Body of pancreas (tissue), 4 donors: ENCODE measurements at regions not wholly inside any gene's neighbourhood (a gene's known extent, or its start where the extent isn't known, plus 50 kb on each side); places are given as distances from the start of the nearest gene placed in this dataset.

Source experiments
- ATAC-seq: fragments of 150-250 bp; one replicate; pipeline ENCODE4 v1.9.1; 2016
- DNase-seq, 4 donors: peaks; one replicate each; pipeline ENCODE4 v3.0.0-alpha.2; 2019
- H3K27ac ChIP-seq, 4 donors: fragments of 200-600 bp; sonication (generic); 1 replicate in 3 of 4; 2 replicates in 1 of 4; pipeline versions ENCODE4 v1.5.1 to v1.6.1; 2016 to 2019; ENCODE audit warnings: mild to moderate bottlenecking in 1 of 4, mixed read lengths in 1 of 4, moderate library complexity in 1 of 4
- H3K27me3 ChIP-seq, 2 donors: fragments of 200-600 bp; sonication (generic); one replicate each; pipeline ENCODE4 v1.6.0; 2016; ENCODE audit warnings: mild to moderate bottlenecking in 1 of 2
- H3K36me3 ChIP-seq, 2 donors: fragments of 200-600 bp; sonication (generic); replicated peaks in 1 of 2; 2 replicates each; pipeline ENCODE4 v1.5.1; 2016; ENCODE audit warnings: low read depth in 2 of 2; ENCODE audit not compliant: insufficient read depth in 1 of 2
- H3K4me1 ChIP-seq: fragments of 200-600 bp; sonication (generic); one replicate; pipeline ENCODE4 v1.6.0; 2016
- H3K4me3 ChIP-seq, 2 donors: fragments of 200-600 bp; sonication (generic); 1 replicate in 1 of 2; 2 replicates in 1 of 2; pipeline ENCODE4 v1.5.1; 2016 to 2019
- H3K9me3 ChIP-seq, 3 donors: fragments of 200-600 bp; sonication (generic); 1 replicate in 2 of 3; 2 replicates in 1 of 3; pipeline ENCODE4 v1.5.1; 2016
- POLR2A ChIP-seq, 3 donors: fragments of 450-650 bp; IDR thresholded peaks; one replicate each; pipeline ENCODE4 v1.6.1; 2016; ENCODE audit warnings: antibody characterized with exemption in 3 of 3, mild to moderate bottlenecking in 2 of 3
- WGBS, 2 donors: methylation state at CpG; one replicate each; pipeline ENCODE4 v1.1.5; 2017; 5-methylcytosine and 5-hydroxymethylcytosine counted together
- intact Hi-C: fragments of 100-400 bp; cut with DNase I; formaldehyde crosslinking; loops from one replicate; pipeline ENCODE4 v1.15.1; 2023
- TF ChIP-seq, protein P1 (sequence below), 7 experiments: fragments of 450-650 bp in 4 of 7; fragments of 200-600 bp in 3 of 7; sonication (generic) in 3 of 7; IDR thresholded peaks; one replicate each; pipeline ENCODE4 v1.5.1; 2016 to 2019; ENCODE audit warnings: antibody characterized with exemption in 7 of 7

DNA sequence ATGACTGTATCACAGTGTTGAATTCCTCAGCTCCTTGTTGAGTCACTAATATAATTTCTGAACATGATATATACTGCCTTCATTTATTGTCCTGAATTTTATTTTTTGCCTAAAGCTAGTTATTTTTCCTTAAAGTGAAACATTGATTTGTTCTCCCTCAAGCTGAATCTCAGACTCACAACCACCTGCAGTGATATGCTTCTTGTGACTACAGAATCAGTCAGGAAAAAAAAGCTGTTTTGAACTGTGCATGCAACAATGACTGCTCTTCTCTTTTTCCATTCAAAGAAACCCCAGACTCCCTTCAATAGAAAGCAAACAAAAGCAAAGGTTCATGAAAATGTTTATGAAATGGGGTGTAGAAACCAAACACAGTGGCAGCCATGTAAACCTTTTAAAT, 470.2 kb upstream of the CHD1 start:
- TF ChIP-seq, protein P1, sequence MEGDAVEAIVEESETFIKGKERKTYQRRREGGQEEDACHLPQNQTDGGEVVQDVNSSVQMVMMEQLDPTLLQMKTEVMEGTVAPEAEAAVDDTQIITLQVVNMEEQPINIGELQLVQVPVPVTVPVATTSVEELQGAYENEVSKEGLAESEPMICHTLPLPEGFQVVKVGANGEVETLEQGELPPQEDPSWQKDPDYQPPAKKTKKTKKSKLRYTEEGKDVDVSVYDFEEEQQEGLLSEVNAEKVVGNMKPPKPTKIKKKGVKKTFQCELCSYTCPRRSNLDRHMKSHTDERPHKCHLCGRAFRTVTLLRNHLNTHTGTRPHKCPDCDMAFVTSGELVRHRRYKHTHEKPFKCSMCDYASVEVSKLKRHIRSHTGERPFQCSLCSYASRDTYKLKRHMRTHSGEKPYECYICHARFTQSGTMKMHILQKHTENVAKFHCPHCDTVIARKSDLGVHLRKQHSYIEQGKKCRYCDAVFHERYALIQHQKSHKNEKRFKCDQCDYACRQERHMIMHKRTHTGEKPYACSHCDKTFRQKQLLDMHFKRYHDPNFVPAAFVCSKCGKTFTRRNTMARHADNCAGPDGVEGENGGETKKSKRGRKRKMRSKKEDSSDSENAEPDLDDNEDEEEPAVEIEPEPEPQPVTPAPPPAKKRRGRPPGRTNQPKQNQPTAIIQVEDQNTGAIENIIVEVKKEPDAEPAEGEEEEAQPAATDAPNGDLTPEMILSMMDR (IDR thresholded peaks at IDR 0.05): no peak
- no peak for TF ChIP-seq POLR2A (IDR thresholded peaks at IDR 0.05)
- no peak overlapping the region for H3K27ac ChIP-seq
- ATAC-seq (no peak), DNase-seq (no peak)
- no peak overlapping the region for H3K4me3 ChIP-seq
- no peaks in the 10 kb centered on the region for H3K4me1 ChIP-seq
- no peaks in the 10 kb centered on the region for H3K9me3 ChIP-seq
- intact Hi-C loops: no loop called here
- no peaks in the 10 kb centered on the region for H3K36me3 ChIP-seq
- H3K27me3 ChIP-seq: no peaks in the 10 kb centered on the region

DNA sequence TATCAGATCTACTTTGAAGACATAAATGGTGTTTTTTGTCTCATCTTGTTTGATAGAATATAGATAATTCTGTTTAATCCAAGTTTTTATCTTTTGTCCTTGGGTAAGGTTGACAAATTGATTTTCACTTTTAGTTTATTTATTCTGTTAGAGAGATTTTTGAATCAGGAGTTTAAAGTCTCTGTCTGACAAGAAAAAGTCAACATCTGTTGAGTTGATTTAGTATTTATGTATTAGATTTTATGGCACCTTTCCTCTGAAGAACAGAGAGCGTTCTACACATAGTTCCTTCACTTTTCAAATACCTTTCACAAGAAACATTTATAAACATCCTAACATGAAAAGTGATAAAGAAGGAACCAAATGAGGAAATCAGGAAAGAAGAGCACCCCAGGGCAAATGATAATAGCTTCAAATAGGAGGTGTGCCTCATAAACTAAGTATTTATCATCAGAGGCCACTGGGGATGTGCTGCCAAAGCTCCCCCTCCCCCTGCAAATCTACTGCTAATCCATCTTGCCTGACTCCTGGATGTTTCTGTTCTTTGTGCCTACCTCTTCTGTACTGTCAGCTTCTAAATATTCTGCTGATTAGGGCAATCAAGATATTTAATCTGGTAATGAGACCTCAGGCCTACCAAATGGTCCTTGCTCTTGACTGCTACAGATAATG, 457.7 kb upstream of the CHD1 start:
- 53 to 73% methylated on average over 1 of the region's 1 CpG for WGBS, 2 donors
- H3K27me3 ChIP-seq: no peaks in the 10 kb centered on the region

DNA sequence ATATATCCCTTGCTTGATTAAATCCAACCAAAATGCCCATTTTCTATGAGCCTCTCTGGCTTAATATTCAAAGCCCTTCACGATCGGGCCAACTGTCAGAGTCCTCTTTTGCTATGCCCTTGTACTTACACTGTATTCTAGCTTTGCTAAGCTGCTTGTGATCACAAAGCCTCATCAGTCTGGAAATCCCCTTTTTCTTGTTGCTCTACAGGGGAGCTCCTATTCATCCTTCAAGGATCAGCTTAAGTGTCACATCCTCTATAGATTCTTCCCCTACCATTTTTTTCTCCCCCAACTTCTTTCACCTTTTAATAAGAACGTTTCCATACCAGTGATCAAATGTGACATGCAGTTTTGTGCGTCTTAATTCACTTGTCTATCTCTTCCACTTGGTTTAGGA, 450.4 kb upstream of the CHD1 start:
- Histone ChIP-seq H3K27ac (no peak overlapping the region), H3K27me3 (no peaks in the 10 kb centered on the region), H3K4me1 (no peaks in the 10 kb centered on the region), H3K9me3 (no peaks in the 10 kb centered on the region), H3K4me3 (no peak overlapping the region), H3K36me3 (no peaks in the 10 kb centered on the region)
- intact Hi-C loops: no loop called here
- no peak for DNase-seq
- WGBS, 2 donors: 56 to 57% methylated on average over 4 of the region's 4 CpGs
- no peak for ATAC-seq
- TF ChIP-seq, protein P1 (IDR thresholded peaks at IDR 0.05): no peak
- no peak for TF ChIP-seq POLR2A (IDR thresholded peaks at IDR 0.05)

More for the DNA sequence above, 457.7 kb upstream of the CHD1 start:
- Histone ChIP-seq H3K4me1 (no peaks in the 10 kb centered on the region), H3K4me3 (no peak overlapping the region), H3K9me3 (no peaks in the 10 kb centered on the region), H3K27ac (no peak overlapping the region), H3K36me3 (no peaks in the 10 kb centered on the region)
- DNase-seq (no peak), ATAC-seq (no peak)
- intact Hi-C loops: no loop called here
- no peak for TF ChIP-seq POLR2A (IDR thresholded peaks at IDR 0.05)
- TF ChIP-seq, protein P1 (IDR thresholded peaks at IDR 0.05): no peak

DNA sequence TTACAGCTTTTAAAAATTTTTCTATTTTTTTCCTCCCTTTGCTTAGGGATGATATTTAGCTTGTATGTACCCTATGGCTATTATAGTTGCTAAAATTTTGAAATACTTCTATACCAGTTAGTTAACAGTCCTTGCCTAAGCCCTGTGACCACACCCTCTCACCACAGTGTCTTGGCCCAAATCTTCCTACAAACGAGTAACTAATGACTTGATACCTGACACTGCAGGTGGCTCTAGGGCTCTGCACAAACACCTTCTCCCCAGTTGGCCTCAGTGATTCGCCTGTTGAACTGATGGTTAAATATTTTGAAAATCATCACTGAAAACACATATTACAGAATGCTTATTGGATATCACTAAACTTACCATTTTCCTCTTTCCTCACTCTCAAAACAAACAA, 449.6 kb upstream of the CHD1 start:
- Histone ChIP-seq H3K9me3 (no peaks in the 10 kb centered on the region), H3K4me3 (no peak overlapping the region), H3K27ac (no peak overlapping the region), H3K27me3 (no peaks in the 10 kb centered on the region), H3K4me1 (no peaks in the 10 kb centered on the region), H3K36me3 (no peaks in the 10 kb centered on the region)
- DNase-seq (no peak), ATAC-seq (no peak)
- no peak for TF ChIP-seq POLR2A (IDR thresholded peaks at IDR 0.05)
- TF ChIP-seq, protein P1 (IDR thresholded peaks at IDR 0.05): no peak
- WGBS, 2 donors: 41 to 42% methylated on average over 2 of the region's 2 CpGs
- intact Hi-C loops: no loop called here
